MCF 10A (cell line): ENCODE measurements at regions not wholly inside any gene's neighbourhood (a gene's known extent, or its start where the extent isn't known, plus 50 kb on each side); places are given as distances from the start of the nearest gene placed in this dataset.

ENCODE experiments used
- BruUV-seq: library from RNA; stranded (reverse); fragments of 400-500 nt; replicated peaks from 2 replicates; lab custom pipeline; 2021; lab: Mats Ljungman, UMichigan
- CTCF ChIA-PET: fragments of 300-600 bp; sonication (Branson Sonifier 250); formaldehyde crosslinking; extraction: SDS; loops from one replicate; lab custom pipeline; 2021; ENCODE audit warnings: antibody characterized with exemption, inconsistent platforms; lab: Yijun Ruan, JAX
- POLR2A ChIA-PET: fragments of 300-600, 350-650 bp; sonication (Branson Sonifier 250); formaldehyde crosslinking; extraction: SDS; loops from one replicate; lab custom pipeline; 2020; ENCODE audit warnings: antibody characterized with exemption, inconsistent platforms; lab: Yijun Ruan, JAX
- DNase-seq: peaks from one replicate; pipeline ENCODE4 v3.0.0-alpha.2; 2018; ENCODE audit not compliant: unreplicated experiment
- H3K27ac Mint-ChIP-seq: one replicate; pipeline ENCODE4 v1.8.0; 2022; ENCODE audit warnings: mild to moderate bottlenecking, low read depth, mixed read lengths; ENCODE audit not compliant: unreplicated experiment
- H3K27me3 Mint-ChIP-seq: one replicate; pipeline ENCODE4 v1.8.0; 2022; ENCODE audit warnings: mixed read lengths; ENCODE audit not compliant: insufficient read depth, unreplicated experiment
- H3K36me3 Mint-ChIP-seq: one replicate; pipeline ENCODE4 v1.8.0; 2022; ENCODE audit warnings: mild to moderate bottlenecking, moderate library complexity, mixed read lengths; ENCODE audit not compliant: insufficient read depth, unreplicated experiment
- H3K4me1 Mint-ChIP-seq: one replicate; pipeline ENCODE4 v1.8.0; 2022; ENCODE audit warnings: mixed read lengths; ENCODE audit not compliant: insufficient read depth, unreplicated experiment
- H3K4me3 Mint-ChIP-seq: one replicate; pipeline ENCODE4 v1.8.0; 2022; ENCODE audit warnings: mild to moderate bottlenecking, moderate library complexity, mixed read lengths; ENCODE audit not compliant: unreplicated experiment
- H3K9me3 Mint-ChIP-seq: one replicate; pipeline ENCODE4 v1.8.0; 2022; ENCODE audit warnings: mixed read lengths; ENCODE audit not compliant: unreplicated experiment
- intact Hi-C: fragments of 100-400 bp; cut with micrococcal nuclease; formaldehyde crosslinking; loops from 2 replicates; pipeline ENCODE4 v1.14.1; 2022
- TF ChIP-seq, protein P1 (sequence below): fragments of 200-600 bp; IDR thresholded peaks from one replicate; pipeline ENCODE4 v1.8.0; 2022; ENCODE audit warnings: antibody characterized with exemption, mild to moderate bottlenecking; ENCODE audit not compliant: unreplicated experiment

DNA sequence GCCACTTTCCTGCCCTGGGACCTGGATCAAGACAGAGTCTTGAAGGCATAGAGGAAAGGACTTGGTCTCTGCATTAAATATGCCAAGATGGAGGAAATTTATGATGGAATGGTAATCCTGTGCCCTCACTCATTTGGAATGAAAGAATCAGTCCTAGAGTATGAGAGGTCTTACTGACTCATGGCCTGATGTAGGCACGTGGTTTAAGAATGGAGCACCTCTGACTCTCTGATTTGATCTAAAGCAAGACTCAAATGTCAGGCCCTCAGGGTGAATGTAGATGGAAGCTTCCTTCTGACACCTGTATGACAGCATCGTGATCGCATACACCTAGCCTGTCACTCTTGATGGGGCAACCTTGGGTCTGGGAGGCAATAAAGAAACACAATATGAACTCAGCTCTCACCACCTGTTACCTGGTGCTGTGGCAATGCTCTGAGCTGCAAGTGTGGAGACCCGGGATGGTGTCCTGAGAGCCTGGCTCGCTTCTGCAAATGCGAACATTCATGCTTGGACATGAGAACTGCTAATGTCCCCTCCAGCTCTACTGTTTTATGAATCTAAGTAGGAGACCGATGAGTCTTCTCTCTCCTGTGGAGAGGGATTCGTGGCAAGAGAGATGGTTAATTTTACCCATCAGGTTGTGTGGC is 229.9 kb downstream of the ABCC12 start:
- H3K27ac Mint-ChIP-seq, result no peak overlapping the region
- no peaks in the 10 kb centered on the region for H3K4me1 Mint-ChIP-seq
- TF ChIP-seq, protein P1, sequence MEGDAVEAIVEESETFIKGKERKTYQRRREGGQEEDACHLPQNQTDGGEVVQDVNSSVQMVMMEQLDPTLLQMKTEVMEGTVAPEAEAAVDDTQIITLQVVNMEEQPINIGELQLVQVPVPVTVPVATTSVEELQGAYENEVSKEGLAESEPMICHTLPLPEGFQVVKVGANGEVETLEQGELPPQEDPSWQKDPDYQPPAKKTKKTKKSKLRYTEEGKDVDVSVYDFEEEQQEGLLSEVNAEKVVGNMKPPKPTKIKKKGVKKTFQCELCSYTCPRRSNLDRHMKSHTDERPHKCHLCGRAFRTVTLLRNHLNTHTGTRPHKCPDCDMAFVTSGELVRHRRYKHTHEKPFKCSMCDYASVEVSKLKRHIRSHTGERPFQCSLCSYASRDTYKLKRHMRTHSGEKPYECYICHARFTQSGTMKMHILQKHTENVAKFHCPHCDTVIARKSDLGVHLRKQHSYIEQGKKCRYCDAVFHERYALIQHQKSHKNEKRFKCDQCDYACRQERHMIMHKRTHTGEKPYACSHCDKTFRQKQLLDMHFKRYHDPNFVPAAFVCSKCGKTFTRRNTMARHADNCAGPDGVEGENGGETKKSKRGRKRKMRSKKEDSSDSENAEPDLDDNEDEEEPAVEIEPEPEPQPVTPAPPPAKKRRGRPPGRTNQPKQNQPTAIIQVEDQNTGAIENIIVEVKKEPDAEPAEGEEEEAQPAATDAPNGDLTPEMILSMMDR, result no peak
- BruUV-seq, result no TSS peak
- H3K9me3 Mint-ChIP-seq, result no peaks in the 10 kb centered on the region
- intact Hi-C loops, result no loop called here
- POLR2A ChIA-PET, result no interaction called here
- CTCF ChIA-PET, result interaction anchor here (1.2 kb wide), 1 partner anchor 888 kb away, joined by 3 read pairs; no protein-coding TSS in a partner anchor
- no peak overlapping the region for H3K4me3 Mint-ChIP-seq
- H3K27me3 Mint-ChIP-seq, result no peaks in the 10 kb centered on the region
- no peaks in the 10 kb centered on the region for H3K36me3 Mint-ChIP-seq
- DNase-seq, result peak; percentile 1

DNA sequence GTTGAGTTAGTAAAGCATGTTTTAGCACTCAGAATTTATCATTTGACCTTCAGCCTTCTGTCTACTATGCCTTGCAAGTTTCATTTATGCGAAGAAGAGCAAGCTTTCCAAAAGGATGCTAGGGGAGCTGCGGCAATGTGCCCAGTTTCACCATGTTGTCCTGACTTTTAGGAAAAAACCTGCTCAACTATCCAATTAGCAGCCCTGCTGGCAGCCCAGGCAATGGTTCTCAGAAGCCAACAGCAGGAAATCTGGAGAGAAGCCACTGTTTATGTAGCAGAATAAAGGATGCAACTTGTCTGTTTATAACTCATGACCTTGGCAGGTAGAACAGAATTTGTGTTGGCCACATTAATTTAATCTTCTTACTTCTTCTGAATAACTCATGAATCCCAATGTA is 230.8 kb downstream of the ABCC12 start:
- Mint-ChIP-seq H3K4me3 (no peak overlapping the region), H3K36me3 (no peaks in the 10 kb centered on the region), H3K9me3 (no peaks in the 10 kb centered on the region), H3K4me1 (no peaks in the 10 kb centered on the region), H3K27me3 (no peaks in the 10 kb centered on the region), H3K27ac (no peak overlapping the region)
- POLR2A ChIA-PET, result no interaction called here
- CTCF ChIA-PET, result no interaction called here
- TF ChIP-seq, protein P1, result no peak
- intact Hi-C loops, result no loop called here
- DNase-seq, result no peak
- no TSS peak for BruUV-seq

DNA sequence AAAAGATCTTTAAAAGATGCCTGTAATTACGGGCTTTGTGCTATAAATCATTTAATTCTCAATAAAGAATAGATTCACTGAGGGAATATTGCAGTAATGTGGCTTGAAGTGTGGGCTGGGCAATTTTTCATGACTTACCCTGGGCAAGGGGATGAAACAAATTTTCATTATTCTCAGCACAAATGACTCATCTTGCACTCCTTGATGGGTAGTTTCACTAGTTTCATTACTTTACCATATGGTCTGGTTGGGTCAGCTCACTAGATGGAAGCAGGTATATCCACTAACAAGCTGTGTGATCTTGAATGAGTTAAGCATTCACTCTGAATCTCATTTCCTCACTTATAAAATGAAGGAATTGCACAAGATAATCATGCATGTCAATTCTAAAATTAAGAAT is 234.3 kb downstream of the ABCC12 start:
- Mint-ChIP-seq H3K27me3 (no peaks in the 10 kb centered on the region), H3K36me3 (no peaks in the 10 kb centered on the region), H3K4me3 (no peak overlapping the region), H3K27ac (no peak overlapping the region), H3K9me3 (no peaks in the 10 kb centered on the region), H3K4me1 (no peaks in the 10 kb centered on the region)
- ChIA-PET POLR2A (no interaction called here), CTCF (no interaction called here)
- BruUV-seq, result no TSS peak
- DNase-seq, result no peak
- intact Hi-C loops, result no loop called here
- TF ChIP-seq, protein P1, result no peak

DNA sequence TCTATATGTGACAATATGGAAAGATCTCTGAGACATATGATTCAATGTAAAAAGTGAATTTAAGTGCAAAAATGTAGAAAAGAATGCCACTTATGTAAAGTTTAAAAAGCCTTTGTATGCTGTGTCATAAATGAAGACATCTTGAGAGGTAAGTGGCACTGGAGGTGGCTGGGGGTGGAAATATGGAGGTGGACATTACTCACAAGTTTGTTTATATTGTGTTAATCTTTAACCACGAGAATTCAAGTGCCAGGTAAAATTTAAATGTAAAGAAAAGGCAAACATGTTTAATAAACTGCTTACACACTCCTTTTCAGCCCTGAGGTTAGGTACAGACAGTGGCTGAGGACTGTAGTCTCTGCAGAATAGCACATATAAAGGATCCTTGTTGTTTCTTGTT is 235.1 kb downstream of the ABCC12 start:
- H3K4me3 Mint-ChIP-seq, result no peak overlapping the region
- intact Hi-C loops, result no loop called here
- POLR2A ChIA-PET, result no interaction called here
- no peak overlapping the region for H3K27ac Mint-ChIP-seq
- no peaks in the 10 kb centered on the region for H3K36me3 Mint-ChIP-seq
- no peak for DNase-seq
- TF ChIP-seq, protein P1, result no peak
- BruUV-seq, result no TSS peak
- CTCF ChIA-PET, result interaction anchor here (0.7 kb wide), 1 partner anchor 1440 kb away, joined by 3 read pairs; no protein-coding TSS in a partner anchor
- no peaks in the 10 kb centered on the region for H3K9me3 Mint-ChIP-seq
- H3K27me3 Mint-ChIP-seq, result no peaks in the 10 kb centered on the region
- H3K4me1 Mint-ChIP-seq, result no peaks in the 10 kb centered on the region
